Esophagus (tissue), 2 donors: ENCODE measurements at regions not wholly inside any gene's neighbourhood (a gene's known extent, or its start where the extent isn't known, plus 50 kb on each side); places are given as distances from the start of the nearest gene placed in this dataset.

Experiments
- H3K27ac ChIP-seq, 2 donors: one replicate each; pipeline ENCODE4 v1.5.1; 2013; ENCODE audit warnings: low read depth in 2 of 2, mild to moderate bottlenecking in 2 of 2, inconsistent platforms in 1 of 2, low read length in 1 of 2, moderate library complexity in 1 of 2
- H3K27me3 ChIP-seq, 2 donors: one replicate each; pipeline ENCODE4 v1.6.1; 2013; ENCODE audit warnings: low read length in 2 of 2, control low read depth in 1 of 2, mild to moderate bottlenecking in 1 of 2; ENCODE audit not compliant: insufficient read depth in 2 of 2, control insufficient read depth in 1 of 2
- H3K36me3 ChIP-seq, 2 donors: one replicate each; pipeline ENCODE4 v1.6.1; 2013; ENCODE audit warnings: low read length in 1 of 2; ENCODE audit not compliant: control insufficient read depth in 2 of 2, insufficient read depth in 2 of 2
- H3K4me1 ChIP-seq, 2 donors: one replicate each; pipeline ENCODE4 v1.6.1; 2013; ENCODE audit warnings: low read length in 1 of 2; ENCODE audit not compliant: control insufficient read depth in 2 of 2, insufficient read depth in 2 of 2
- H3K4me3 ChIP-seq, 2 donors: one replicate each; pipeline ENCODE4 v1.5.1; 2013; ENCODE audit warnings: low read length in 2 of 2, mild to moderate bottlenecking in 2 of 2, low read depth in 1 of 2, moderate library complexity in 1 of 2
- H3K9me3 ChIP-seq, 2 donors: one replicate each; pipeline ENCODE4 v1.6.1; 2013; ENCODE audit warnings: mild to moderate bottlenecking in 2 of 2, low read depth in 1 of 2, low read length in 1 of 2, moderate library complexity in 1 of 2; ENCODE audit not compliant: control insufficient read depth in 2 of 2, insufficient read depth in 1 of 2
- WGBS, 2 donors: extraction: QIAGEN DNeasy Blood & Tissue Kit; methylation state at CpG; one replicate each; pipeline ENCODE4 v1.1.7; 2013; 5-methylcytosine and 5-hydroxymethylcytosine counted together
- donor health status: healthy with polysubstance abuse.
- donor health status: Bipolar disorder and iron deficiency.

- H3K4me3 ChIP-seq = no peak overlapping the region
- no peaks in the 10 kb centered on the region for H3K36me3 ChIP-seq
- no peaks in the 10 kb centered on the region for H3K27me3 ChIP-seq
- H3K9me3 ChIP-seq = no peaks in the 10 kb centered on the region
- H3K27ac ChIP-seq = no peak overlapping the region
- H3K4me1 ChIP-seq = no peaks in the 10 kb centered on the region
- 73% methylated on average over 8 of the region's 8 CpGs for WGBS, 2 donors
Observed at GRCh38 chr6:147055821-147056392, 148.3 kb upstream of the STXBP5 start.

DNA sequence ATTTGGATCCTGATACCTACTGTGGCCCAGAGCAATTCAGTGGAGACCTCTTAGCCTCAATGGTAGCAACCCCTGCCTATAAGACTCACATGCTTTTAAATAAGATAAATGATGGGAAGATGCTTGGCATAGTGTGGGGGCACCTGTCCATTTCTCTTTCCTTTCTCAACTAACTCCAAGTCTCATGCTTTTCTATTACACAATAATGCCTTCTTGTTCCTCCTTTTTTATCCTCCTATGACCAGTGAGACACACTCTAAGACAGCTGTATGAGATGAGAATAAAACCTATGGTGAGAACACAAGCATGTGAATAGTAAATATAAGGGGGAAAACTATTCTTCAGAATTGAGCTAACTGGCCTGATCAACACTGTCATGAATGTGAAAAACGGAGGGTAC, 147.0 kb upstream of the STXBP5 start:
- Histone ChIP-seq H3K27me3 (no peaks in the 10 kb centered on the region), H3K36me3 (no peaks in the 10 kb centered on the region), H3K9me3 (no peaks in the 10 kb centered on the region), H3K4me3 (no peak overlapping the region), H3K27ac (no peak overlapping the region), H3K4me1 (no peaks in the 10 kb centered on the region)
- 58 to 66% methylated on average over 1 of the region's 1 CpG for WGBS, 2 donors

GRCh38 chr6:147057705-147058342, 146.4 kb upstream of the STXBP5 start:
- no peaks in the 10 kb centered on the region for H3K4me1 ChIP-seq
- 79 to 86% methylated on average over 3 of the region's 3 CpGs for WGBS, 2 donors
- no peaks in the 10 kb centered on the region for H3K27me3 ChIP-seq
- H3K27ac ChIP-seq = no peak overlapping the region
- no peaks in the 10 kb centered on the region for H3K9me3 ChIP-seq
- H3K36me3 ChIP-seq = no peaks in the 10 kb centered on the region
- H3K4me3 ChIP-seq = no peak overlapping the region

DNA sequence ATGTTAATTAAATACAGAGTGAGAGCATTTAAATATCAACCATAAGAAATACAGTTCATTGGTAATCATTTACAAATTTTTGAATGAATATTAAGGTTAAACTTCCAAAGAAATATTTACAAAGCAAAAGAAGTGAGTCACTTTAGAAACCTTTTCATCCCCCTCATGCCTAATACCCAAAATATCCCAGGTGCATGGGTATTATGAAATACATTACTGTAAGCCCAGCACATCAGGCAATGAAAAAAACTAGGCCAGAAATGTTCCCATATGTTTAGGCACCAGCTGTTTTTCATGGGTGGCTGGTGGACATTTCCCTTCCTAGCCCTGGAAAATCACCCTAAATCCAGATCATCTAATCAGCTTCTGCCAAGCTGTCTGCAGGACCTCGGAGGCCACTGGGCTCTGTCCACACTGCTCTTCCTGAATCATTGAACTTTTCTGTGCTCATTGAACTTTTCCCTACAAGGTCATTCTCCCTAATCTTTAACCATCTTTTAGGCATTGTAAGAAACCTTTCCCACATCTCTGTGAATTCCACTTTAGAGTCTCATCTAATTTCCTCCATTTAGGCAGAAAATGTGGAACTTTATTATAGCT, 145.3 kb upstream of the STXBP5 start:
- H3K4me1 ChIP-seq = no peaks in the 10 kb centered on the region
- 38 to 48% methylated on average over 1 of the region's 1 CpG for WGBS, 2 donors
- H3K36me3 ChIP-seq = no peaks in the 10 kb centered on the region
- no peak overlapping the region for H3K27ac ChIP-seq
- no peaks in the 10 kb centered on the region for H3K9me3 ChIP-seq
- H3K27me3 ChIP-seq = no peaks in the 10 kb centered on the region
- H3K4me3 ChIP-seq = no peak overlapping the region

DNA sequence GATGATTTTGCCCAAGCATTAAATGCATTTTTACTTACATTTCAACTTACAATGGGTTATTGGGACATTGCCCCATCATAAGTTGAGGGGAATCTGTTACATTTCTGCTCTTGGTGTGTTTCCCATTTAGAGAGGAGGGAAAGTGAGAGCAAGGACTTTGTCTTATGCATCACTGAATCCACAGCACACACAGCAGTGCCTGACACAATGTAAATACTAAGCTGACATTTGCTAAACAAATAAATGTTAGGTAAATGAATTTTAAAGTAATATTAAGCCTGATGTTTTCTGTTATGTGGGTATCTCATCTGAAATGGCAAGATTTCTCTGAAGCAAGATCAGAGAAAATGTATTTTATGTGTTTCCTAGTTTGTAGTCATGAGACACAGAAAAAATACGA, 143.6 kb upstream of the STXBP5 start:
- 70 to 74% methylated on average over 1 of the region's 1 CpG for WGBS, 2 donors
- H3K9me3 ChIP-seq = no peaks in the 10 kb centered on the region
- H3K27me3 ChIP-seq = no peaks in the 10 kb centered on the region
- H3K4me1 ChIP-seq = no peaks in the 10 kb centered on the region
- H3K4me3 ChIP-seq = no peak overlapping the region
- no peaks in the 10 kb centered on the region for H3K36me3 ChIP-seq
- no peak overlapping the region for H3K27ac ChIP-seq

- H3K27ac ChIP-seq = no peak overlapping the region
- H3K9me3 ChIP-seq = no peaks in the 10 kb centered on the region
- no peak overlapping the region for H3K4me3 ChIP-seq
- H3K36me3 ChIP-seq = no peaks in the 10 kb centered on the region
- no peaks in the 10 kb centered on the region for H3K4me1 ChIP-seq
- WGBS, 2 donors = 81 to 90% methylated on average over 1 of the region's 1 CpG
- no peaks in the 10 kb centered on the region for H3K27me3 ChIP-seq
Observed at GRCh38 chr6:147061252-147061651, 143.0 kb upstream of the STXBP5 start.

DNA sequence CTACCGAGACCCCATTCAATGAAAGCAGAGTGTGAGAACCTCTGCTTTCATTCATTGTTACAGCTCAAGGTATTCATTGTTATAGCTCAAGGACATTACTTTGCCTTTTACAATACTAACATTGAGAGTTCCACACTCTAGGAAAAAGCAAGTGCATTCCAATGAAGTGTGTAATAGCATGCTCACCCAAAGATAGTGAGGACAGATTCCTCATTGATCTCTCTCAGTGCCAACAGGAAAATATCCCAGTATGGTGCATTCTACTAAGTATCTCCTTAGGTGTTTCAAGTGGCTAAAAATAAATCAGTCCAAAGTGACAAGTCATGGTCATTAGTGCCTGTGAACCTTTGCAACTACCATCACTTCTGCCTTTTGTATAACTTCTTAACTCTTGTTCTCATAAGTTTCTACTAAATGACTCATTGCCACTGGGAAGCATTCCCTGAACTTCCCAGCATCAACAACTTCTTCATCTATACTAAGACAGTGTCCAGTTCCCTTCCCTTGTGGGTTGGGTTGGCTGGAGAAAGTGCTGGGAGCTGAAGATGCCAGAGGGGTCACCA, 140.7 kb upstream of the STXBP5 start:
- Histone ChIP-seq H3K27ac (no peak overlapping the region), H3K4me1 (no peaks in the 10 kb centered on the region), H3K27me3 (no peaks in the 10 kb centered on the region), H3K4me3 (no peak overlapping the region), H3K36me3 (no peaks in the 10 kb centered on the region), H3K9me3 (no peaks in the 10 kb centered on the region)
- WGBS, 2 donors = 87 to 92% methylated on average over 1 of the region's 1 CpG

DNA sequence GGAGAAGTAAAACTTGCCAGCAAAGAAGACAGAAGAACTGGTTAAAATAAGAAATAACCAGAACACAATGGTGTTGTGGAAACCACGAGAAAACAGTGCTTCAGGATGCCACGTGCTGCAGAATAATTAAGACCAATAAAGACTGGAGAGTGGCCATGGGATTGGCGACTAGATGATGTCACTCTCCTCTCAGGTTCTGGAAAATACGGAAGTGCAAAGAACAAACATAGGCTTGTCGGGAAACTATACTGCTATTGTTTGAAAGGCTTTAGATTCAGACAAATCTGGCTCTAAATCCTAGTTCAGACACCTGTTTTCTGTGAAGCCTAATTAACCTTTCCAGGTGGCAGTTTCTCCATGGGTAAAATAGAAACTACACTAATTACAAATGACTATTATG, 138.4 kb upstream of the STXBP5 start:
- no peaks in the 10 kb centered on the region for H3K4me1 ChIP-seq
- no peaks in the 10 kb centered on the region for H3K27me3 ChIP-seq
- H3K36me3 ChIP-seq = no peaks in the 10 kb centered on the region
- WGBS, 2 donors = 46 to 50% methylated on average over 5 of the region's 5 CpGs
- peaks cover 0 to 5% of the 10 kb centered on the region in 2 donors for H3K9me3 ChIP-seq
- H3K27ac ChIP-seq = no peak overlapping the region
- H3K4me3 ChIP-seq = no peak overlapping the region

DNA sequence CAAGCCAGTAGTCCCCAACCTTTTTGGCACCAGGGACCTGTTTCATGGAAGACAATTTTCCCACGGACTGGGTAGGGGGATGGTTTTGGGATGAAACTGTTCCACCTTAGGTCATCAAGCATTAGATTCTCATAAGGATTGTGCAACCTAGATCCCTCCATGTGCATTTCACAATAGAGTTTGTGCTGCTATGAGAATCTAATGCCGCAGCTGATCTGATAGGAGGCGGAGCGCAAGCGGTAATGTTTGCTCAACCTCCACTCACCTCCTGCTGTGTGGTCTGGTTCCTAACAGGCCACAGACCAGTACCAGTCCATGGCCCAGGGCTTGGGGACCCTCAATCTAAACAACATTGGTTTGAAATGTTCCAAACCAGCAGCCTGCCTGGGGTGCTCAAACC, 137.0 kb upstream of the STXBP5 start:
- Histone ChIP-seq H3K4me1 (no peaks in the 10 kb centered on the region), H3K4me3 (no peak overlapping the region), H3K27me3 (no peaks in the 10 kb centered on the region), H3K36me3 (no peaks in the 10 kb centered on the region), H3K9me3 (peaks cover 0 to 5% of the 10 kb centered on the region in 2 donors), H3K27ac (peak overlapping the region in 1 of 2 donors; percentile 1)
- 96 to 97% methylated on average over 5 of the region's 5 CpGs for WGBS, 2 donors
